Spleen (tissue), 11 donors: ENCODE measurements at regions not wholly inside any gene's neighbourhood (a gene's known extent, or its start where the extent isn't known, plus 50 kb on each side); places are given as distances from the start of the nearest gene placed in this dataset.

Experiments
- DNase-seq: peaks from one replicate; pipeline ENCODE4 v3.0.0-alpha.2; 2020
- H3K27ac ChIP-seq, 8 donors: fragments of 200-600 bp; sonication (generic) in 7 of 8; 1 replicate in 4 of 8; 2 replicates in 4 of 8; pipeline versions ENCODE4 v1.5.0 to v1.8.0; 2016 to 2021; ENCODE audit warnings: inconsistent platforms in 4 of 8, mild to moderate bottlenecking in 4 of 8, moderate library complexity in 1 of 8
- H3K27me3 ChIP-seq, 7 donors: fragments of 200-600 bp; sonication (generic) in 6 of 7; replicated peaks in 1 of 7; 1 replicate in 4 of 7; 2 replicates in 3 of 7; pipeline versions ENCODE4 v1.5.0 to v1.8.0; 2016 to 2021; ENCODE audit warnings: inconsistent platforms in 3 of 7, mild to moderate bottlenecking in 1 of 7
- H3K36me3 ChIP-seq, 6 donors: fragments of 200-600 bp; sonication (generic) in 5 of 6; 1 replicate in 4 of 6; 2 replicates in 2 of 6; pipeline versions ENCODE4 v1.5.0 to v1.8.0; 2016 to 2021; ENCODE audit warnings: inconsistent platforms in 2 of 6
- H3K4me1 ChIP-seq, 6 donors: fragments of 200-600 bp; sonication (generic) in 5 of 6; 1 replicate in 3 of 6; 2 replicates in 3 of 6; pipeline versions ENCODE4 v1.5.0 to v1.8.0; 2016 to 2021; ENCODE audit warnings: inconsistent platforms in 3 of 6
- H3K4me3 ChIP-seq, 8 donors: fragments of 200-600 bp; sonication (generic) in 7 of 8; 1 replicate in 4 of 8; 2 replicates in 4 of 8; pipeline versions ENCODE4 v1.5.0 to v1.8.0; 2016 to 2021; ENCODE audit warnings: inconsistent platforms in 4 of 8, mild to moderate bottlenecking in 4 of 8, moderate library complexity in 2 of 8
- H3K9me3 ChIP-seq, 8 donors: fragments of 200-600 bp; sonication (generic) in 7 of 8; 1 replicate in 4 of 8; 2 replicates in 4 of 8; pipeline versions ENCODE4 v1.5.0 to v1.8.0; 2016 to 2021; ENCODE audit warnings: inconsistent platforms in 4 of 8
- CTCF ChIP-seq, 11 experiments: fragments of 200-600 bp in 7 of 11; fragments of 450-650 bp in 4 of 11; sonication (generic) in 4 of 11; IDR thresholded peaks in 8 of 11; conservative IDR thresholded peaks in 3 of 11; 1 replicate in 7 of 11; 2 replicates in 4 of 11; pipeline versions ENCODE4 v1.4.0 to v1.8.0; 2016 to 2021; ENCODE audit warnings: antibody characterized with exemption in 11 of 11, inconsistent platforms in 4 of 11, mild to moderate bottlenecking in 1 of 11
- POLR2A ChIP-seq, 3 donors: fragments of 450-650 bp; IDR thresholded peaks; one replicate each; pipeline ENCODE4 v1.5.1; 2017; ENCODE audit warnings: antibody characterized with exemption in 3 of 3, mild to moderate bottlenecking in 1 of 3
- POLR2AphosphoS5 ChIP-seq, 3 donors: sonication (generic); formaldehyde crosslinking; IDR thresholded peaks; one replicate each; pipeline ENCODE4 v1.5.1; 2017; ENCODE audit warnings: antibody characterized with exemption in 3 of 3
- WGBS, 5 donors: extraction: QIAGEN DNeasy Blood & Tissue Kit in 3 of 5; methylation state at CpG; one replicate each; pipeline versions ENCODE4 v1.1.5 to v1.1.7; 2013 to 2018; 5-methylcytosine and 5-hydroxymethylcytosine counted together
- intact Hi-C: fragments of 100-400 bp; cut with DNase I; formaldehyde crosslinking; loops from one replicate; pipeline ENCODE4 v1.15.0; 2023; ENCODE audit warnings: low total_unique reads
- donor health status: healthy with polysubstance abuse.
- donor health status: DM: no; HTN: no; CAD: no; lungs with moderate emphysema.
- donor health status: DM: no; HTN: no; CAD: no.
- donor health status: Bipolar disorder and iron deficiency.
- donor health status: healthy.
- donor health status: DM: no; HTN: no; CAD: no.
- donor health status: DM: yes; HTN: yes; CAD: no.

- Histone ChIP-seq H3K27me3 (no peaks in the 10 kb centered on the region), H3K4me1 (no peaks in the 10 kb centered on the region), H3K36me3 (no peaks in the 10 kb centered on the region), H3K4me3 (no peak overlapping the region), H3K9me3 (no peaks in the 10 kb centered on the region), H3K27ac (no peak overlapping the region)
- 92 to 100% (median 93%) methylated on average over 1 of the region's 1 CpG for WGBS, 5 donors
- TF ChIP-seq POLR2AphosphoS5 (IDR thresholded peaks at IDR 0.05) (no peak), POLR2A (IDR thresholded peaks at IDR 0.05) (no peak), CTCF (IDR thresholded peaks at IDR 0.05 in 8 of 11, conservative IDR thresholded peaks at IDR 0.05 in 3 of 11) (no peak)
- no peak for DNase-seq
- intact Hi-C loops = no loop called here
These were observed 574.9 kb upstream of the CAMK1G start for GRCh38 chr1:209008586-209008985.

GRCh38 chr1:209010475-209011230 lies 572.9 kb upstream of the CAMK1G start:
- Histone ChIP-seq H3K4me1 (no peaks in the 10 kb centered on the region), H3K27ac (no peak overlapping the region), H3K27me3 (no peaks in the 10 kb centered on the region), H3K4me3 (no peak overlapping the region), H3K36me3 (no peaks in the 10 kb centered on the region), H3K9me3 (no peaks in the 10 kb centered on the region)
- TF ChIP-seq CTCF (IDR thresholded peaks at IDR 0.05 in 8 of 11, conservative IDR thresholded peaks at IDR 0.05 in 3 of 11) (no peak), POLR2AphosphoS5 (IDR thresholded peaks at IDR 0.05) (no peak), POLR2A (IDR thresholded peaks at IDR 0.05) (no peak)
- intact Hi-C loops = no loop called here
- WGBS, 5 donors = 87 to 94% (median 90%) methylated on average over 6 of the region's 6 CpGs
- DNase-seq = no peak

DNA sequence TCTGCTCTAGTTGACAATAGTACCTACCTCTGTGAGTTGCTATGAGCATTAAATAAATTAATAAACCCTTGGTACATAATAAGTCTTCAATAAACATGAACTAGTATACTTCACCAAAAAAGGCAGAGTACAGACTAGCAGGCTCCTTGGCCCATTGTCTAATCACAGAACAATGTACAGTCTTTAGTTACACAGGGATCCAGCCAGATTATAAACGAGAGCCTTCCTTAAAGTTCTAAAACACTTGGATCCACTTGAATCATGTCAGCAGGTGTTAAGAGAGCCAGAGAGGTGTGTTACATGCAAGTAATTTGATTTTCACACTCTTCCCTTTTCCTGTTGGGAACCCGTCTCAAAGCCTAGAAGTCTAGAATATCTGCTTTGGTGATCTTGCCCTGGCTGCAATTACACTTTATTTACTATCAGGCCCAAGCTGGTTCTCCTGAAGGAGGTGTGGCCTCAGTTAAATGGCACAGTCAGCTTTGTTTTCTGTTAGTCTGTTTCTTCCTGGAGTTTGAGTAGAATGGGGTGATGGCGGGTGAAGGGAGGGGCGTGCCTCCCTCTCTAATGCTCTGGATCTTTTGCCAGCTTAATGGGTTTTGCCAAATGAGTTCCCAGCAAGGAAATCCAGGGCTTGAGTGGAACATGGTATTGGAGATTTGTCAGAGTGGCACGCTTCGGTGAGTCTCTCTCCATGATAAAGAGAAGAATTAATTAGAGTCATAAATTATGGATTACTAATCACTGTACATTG lies 570.9 kb upstream of the CAMK1G start:
- Histone ChIP-seq H3K36me3 (no peaks in the 10 kb centered on the region), H3K9me3 (peaks cover 0 to 14% (median 3%) of the 10 kb centered on the region in 8 donors), H3K4me1 (no peaks in the 10 kb centered on the region), H3K4me3 (no peak overlapping the region), H3K27ac (no peak overlapping the region), H3K27me3 (no peaks in the 10 kb centered on the region)
- WGBS, 5 donors = 86 to 95% (median 89%) methylated on average over 6 of the region's 6 CpGs
- no peak for DNase-seq
- intact Hi-C loops = no loop called here
- no peak for TF ChIP-seq POLR2A (IDR thresholded peaks at IDR 0.05)
- TF ChIP-seq CTCF (IDR thresholded peaks at IDR 0.05 in 8 of 11, conservative IDR thresholded peaks at IDR 0.05 in 3 of 11) = no peak
- TF ChIP-seq POLR2AphosphoS5 (IDR thresholded peaks at IDR 0.05) = no peak

- no peak for DNase-seq
- H3K4me1 ChIP-seq = no peaks in the 10 kb centered on the region
- no peak overlapping the region for H3K4me3 ChIP-seq
- no peaks in the 10 kb centered on the region for H3K36me3 ChIP-seq
- no peak overlapping the region for H3K27ac ChIP-seq
- peaks cover 0 to 30% (median 10%) of the 10 kb centered on the region in 8 donors for H3K9me3 ChIP-seq
- intact Hi-C loops = no loop called here
- H3K27me3 ChIP-seq = no peaks in the 10 kb centered on the region
- TF ChIP-seq POLR2AphosphoS5 (IDR thresholded peaks at IDR 0.05) = no peak
- no peak for TF ChIP-seq POLR2A (IDR thresholded peaks at IDR 0.05)
- no peak for TF ChIP-seq CTCF (IDR thresholded peaks at IDR 0.05 in 8 of 11, conservative IDR thresholded peaks at IDR 0.05 in 3 of 11)
These were observed 568.4 kb upstream of the CAMK1G start for GRCh38 chr1:209015092-209015491.
